PFSK-1 (cell line): ENCODE measurements at regions not wholly inside any gene's neighbourhood (a gene's known extent, or its start where the extent isn't known, plus 50 kb on each side); places are given as distances from the start of the nearest gene placed in this dataset.

Experiments used
- FOXP2 ChIP-seq: optimal IDR thresholded peaks from 2 replicates; pipeline ENCODE3; 2011; ENCODE audit warnings: borderline replicate concordance, control low read depth, inconsistent platforms; ENCODE audit not compliant: insufficient read depth; ENCODE audit errors: extremely low read length, extremely low read depth
- POLR2AphosphoS5 ChIP-seq: IDR thresholded peaks from 2 replicates; pipeline ENCODE4 v1.6.1; 2012; ENCODE audit warnings: low read depth, mild to moderate bottlenecking, control low read depth, low read length, moderate library complexity
- SIN3A ChIP-seq: IDR thresholded peaks from 2 replicates; pipeline ENCODE4 v1.6.1; 2012; ENCODE audit warnings: mild to moderate bottlenecking, low read length, moderate library complexity, borderline replicate concordance; ENCODE audit not compliant: insufficient read depth
- TAF1 ChIP-seq: IDR thresholded peaks from 2 replicates; pipeline ENCODE4 v1.6.1; 2012; ENCODE audit warnings: low read length, control low read depth, borderline replicate concordance; ENCODE audit not compliant: insufficient read depth
- TF ChIP-seq, protein P1 (sequence below), 2 experiments: IDR thresholded peaks; 2 replicates each; pipeline versions ENCODE4 v1.6.1 to v1.8.0; 2011 to 2012; ENCODE audit warnings: low read depth in 2 of 2, low read length in 2 of 2, control low read depth in 1 of 2, inconsistent platforms in 1 of 2, mild to moderate bottlenecking in 1 of 2, moderate library complexity in 1 of 2; ENCODE audit not compliant: insufficient read depth in 1 of 2

DNA sequence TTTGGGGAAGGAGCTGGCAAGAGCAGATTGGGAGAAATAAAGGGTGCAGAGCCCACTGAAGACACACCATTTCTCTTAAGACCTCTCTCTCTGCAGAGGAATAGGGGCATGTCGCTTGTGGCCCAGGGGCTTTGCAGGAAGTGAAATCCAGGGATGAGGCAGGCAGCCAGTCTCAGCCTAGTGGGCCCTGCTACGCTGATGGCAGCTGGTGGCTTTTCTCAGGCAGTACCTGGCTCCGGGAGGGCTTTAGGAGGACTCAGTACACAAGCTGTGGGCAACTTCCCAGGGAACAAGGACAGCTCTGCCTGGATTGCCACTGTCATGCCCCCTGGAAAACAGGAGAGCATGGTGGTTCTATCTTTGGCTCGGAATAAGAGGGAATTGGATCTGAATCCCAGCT, 76.2 kb upstream of the NEURL1B start:
- no peak for TF ChIP-seq TAF1
- TF ChIP-seq POLR2AphosphoS5 = no peak
- TF ChIP-seq SIN3A = no peak
- TF ChIP-seq, protein P1, sequence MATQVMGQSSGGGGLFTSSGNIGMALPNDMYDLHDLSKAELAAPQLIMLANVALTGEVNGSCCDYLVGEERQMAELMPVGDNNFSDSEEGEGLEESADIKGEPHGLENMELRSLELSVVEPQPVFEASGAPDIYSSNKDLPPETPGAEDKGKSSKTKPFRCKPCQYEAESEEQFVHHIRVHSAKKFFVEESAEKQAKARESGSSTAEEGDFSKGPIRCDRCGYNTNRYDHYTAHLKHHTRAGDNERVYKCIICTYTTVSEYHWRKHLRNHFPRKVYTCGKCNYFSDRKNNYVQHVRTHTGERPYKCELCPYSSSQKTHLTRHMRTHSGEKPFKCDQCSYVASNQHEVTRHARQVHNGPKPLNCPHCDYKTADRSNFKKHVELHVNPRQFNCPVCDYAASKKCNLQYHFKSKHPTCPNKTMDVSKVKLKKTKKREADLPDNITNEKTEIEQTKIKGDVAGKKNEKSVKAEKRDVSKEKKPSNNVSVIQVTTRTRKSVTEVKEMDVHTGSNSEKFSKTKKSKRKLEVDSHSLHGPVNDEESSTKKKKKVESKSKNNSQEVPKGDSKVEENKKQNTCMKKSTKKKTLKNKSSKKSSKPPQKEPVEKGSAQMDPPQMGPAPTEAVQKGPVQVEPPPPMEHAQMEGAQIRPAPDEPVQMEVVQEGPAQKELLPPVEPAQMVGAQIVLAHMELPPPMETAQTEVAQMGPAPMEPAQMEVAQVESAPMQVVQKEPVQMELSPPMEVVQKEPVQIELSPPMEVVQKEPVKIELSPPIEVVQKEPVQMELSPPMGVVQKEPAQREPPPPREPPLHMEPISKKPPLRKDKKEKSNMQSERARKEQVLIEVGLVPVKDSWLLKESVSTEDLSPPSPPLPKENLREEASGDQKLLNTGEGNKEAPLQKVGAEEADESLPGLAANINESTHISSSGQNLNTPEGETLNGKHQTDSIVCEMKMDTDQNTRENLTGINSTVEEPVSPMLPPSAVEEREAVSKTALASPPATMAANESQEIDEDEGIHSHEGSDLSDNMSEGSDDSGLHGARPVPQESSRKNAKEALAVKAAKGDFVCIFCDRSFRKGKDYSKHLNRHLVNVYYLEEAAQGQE (IDR thresholded peaks at IDR 0.05; ENCODE audit: insufficient read depth in 1 of 2, low read depth in 2 of 2, low read length in 2 of 2) = no peak
- TF ChIP-seq FOXP2 = no peak
